HG02798 (cell line): ENCODE measurements at regions not wholly inside any gene's neighbourhood (a gene's known extent, or its start where the extent isn't known, plus 50 kb on each side); places are given as distances from the start of the nearest gene placed in this dataset.

Source experiments
- ATAC-seq: cut with Tn5 transposase; IDR thresholded peaks from one replicate; pipeline ENCODE4 v1.9.1; 2021; ENCODE audit warnings: mild to moderate bottlenecking; ENCODE audit not compliant: unreplicated experiment, poor library complexity

- ATAC-seq = no peak
These were observed 180.9 kb downstream of the RPS29 start for GRCh38 chr14:49405291-49405690.

GRCh38 chr14:49401373-49401772 lies 184.8 kb downstream of the RPS29 start:
- ATAC-seq = no peak

DNA sequence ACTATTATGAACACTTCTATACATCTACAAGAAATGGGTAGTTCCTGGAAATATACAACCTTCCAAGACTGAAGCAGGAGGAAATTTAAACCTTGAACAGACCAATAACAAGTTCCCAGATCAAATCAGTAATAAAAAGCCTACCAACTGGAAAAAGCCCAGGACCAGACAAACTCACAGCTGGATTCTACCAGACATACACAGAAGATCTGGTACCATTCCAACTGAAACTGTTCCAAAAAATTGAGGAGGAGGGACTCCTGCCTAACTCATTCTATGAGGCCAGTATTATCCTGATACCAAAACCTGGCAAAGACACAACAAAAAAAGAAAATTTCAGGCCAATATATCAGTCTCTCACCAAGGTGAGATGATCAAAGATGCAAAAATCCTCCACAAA lies 189.4 kb downstream of the RPS29 start:
- ATAC-seq = no peak

GRCh38 chr14:49381778-49382177 lies 204.4 kb downstream of the RPS29 start:
- ATAC-seq = no peak

DNA sequence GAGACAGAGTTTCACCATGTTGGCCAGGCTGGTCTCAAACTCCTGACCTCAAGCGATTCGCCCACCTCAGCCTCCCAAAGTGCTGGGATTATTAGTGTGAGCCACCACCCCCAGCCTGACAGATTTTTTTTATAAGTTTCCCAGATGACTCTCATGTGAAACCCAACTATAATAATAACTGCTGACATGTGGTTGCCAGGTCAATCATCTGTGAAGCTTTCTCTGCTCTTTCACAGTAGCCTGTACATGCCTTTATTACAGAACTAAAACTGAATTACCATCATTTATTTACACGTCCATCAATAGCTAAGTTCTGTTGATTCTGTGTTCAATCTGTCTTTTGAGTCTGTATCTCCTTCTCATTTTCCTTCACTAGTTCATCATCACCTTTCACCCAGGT lies 218.5 kb downstream of the RPS29 start:
- ATAC-seq = peak; percentile 37

GRCh38 chr14:49366416-49366815 lies 219.8 kb downstream of the RPS29 start:
- ATAC-seq = no peak

GRCh38 chr14:49364752-49365117 lies 221.4 kb downstream of the RPS29 start:
- no peak for ATAC-seq

DNA sequence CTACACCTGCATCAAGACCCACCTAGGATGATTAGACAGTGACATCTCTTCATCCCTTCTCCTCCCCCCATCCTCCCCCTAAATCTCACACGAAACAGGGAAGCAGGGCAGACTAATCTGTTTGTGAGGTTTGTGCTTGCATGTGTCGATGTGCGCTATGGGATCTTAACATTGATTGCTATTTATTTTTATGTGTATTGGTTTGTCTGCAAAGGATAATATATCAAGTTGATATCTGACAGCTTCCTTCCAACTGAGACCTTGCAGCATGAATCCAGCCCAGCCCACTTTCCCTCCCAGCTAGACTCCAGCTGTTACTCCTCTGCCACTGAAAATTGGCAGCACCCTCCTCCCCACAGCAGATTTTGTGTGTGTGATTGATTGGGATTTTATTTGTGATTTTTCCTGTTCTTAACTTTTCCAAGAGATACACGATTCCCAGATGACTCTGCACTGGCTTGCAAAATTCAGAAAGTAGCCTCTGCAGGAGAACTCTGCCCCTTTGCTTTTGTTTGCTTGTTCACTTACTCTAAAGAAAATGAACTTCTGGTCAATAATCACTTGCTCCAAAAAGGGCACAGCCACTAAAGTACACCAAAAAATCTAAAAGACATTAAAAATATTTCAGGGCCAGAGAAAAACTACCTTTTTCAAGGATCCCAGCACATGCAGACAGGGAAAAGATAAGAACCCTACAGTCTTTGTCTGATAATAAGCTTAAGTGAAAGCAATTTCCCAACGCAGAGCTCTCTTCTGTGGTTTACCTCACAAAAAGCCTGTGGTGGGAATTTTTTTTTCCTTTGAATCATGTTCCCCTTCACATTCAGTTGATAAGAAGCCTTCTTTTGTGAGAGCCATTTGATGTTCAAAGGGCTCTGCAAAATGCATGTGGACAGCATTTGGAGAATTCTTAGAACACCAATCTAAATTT lies 222.1 kb downstream of the RPS29 start:
- ATAC-seq = no peak

- no peak for ATAC-seq
These were observed 223.3 kb downstream of the RPS29 start for GRCh38 chr14:49362916-49363315.

- no peak for ATAC-seq
These were observed 247.1 kb downstream of the RPS29 start for GRCh38 chr14:49339130-49339529.

DNA sequence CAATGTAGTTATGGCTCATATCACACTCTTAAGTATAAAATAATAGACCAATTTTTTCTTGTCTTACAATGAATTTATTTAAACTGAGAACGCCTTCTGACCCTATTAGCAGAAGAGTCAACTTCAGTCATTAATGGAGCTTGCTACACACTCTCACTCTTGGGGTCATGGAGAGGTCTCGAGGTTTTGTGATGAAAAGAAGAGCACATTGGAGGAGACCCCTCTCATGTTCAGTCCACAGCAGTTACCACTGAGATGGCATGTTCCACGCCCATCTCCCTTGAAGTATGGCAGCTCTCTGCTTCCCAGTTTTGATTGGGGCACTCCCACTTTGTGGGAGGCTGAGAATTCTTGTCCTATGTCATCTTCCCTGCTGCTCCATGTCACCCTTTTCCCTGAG lies 266.4 kb downstream of the RPS29 start:
- ATAC-seq = no peak

- ATAC-seq = no peak
These were observed 270.6 kb downstream of the RPS29 start for GRCh38 chr14:49315570-49315969.

GRCh38 chr14:49314737-49315136 lies 271.4 kb downstream of the RPS29 start:
- ATAC-seq = no peak

GRCh38 chr14:49313108-49313507 lies 273.1 kb downstream of the RPS29 start:
- ATAC-seq = no peak

- ATAC-seq = no peak
These were observed 275.9 kb downstream of the RPS29 start for GRCh38 chr14:49310298-49310697.

GRCh38 chr14:49306152-49306751 lies 279.9 kb downstream of the RPS29 start:
- ATAC-seq = peak; percentile 60

GRCh38 chr14:49303946-49304516 lies 282.1 kb downstream of the RPS29 start:
- ATAC-seq = no peak

DNA sequence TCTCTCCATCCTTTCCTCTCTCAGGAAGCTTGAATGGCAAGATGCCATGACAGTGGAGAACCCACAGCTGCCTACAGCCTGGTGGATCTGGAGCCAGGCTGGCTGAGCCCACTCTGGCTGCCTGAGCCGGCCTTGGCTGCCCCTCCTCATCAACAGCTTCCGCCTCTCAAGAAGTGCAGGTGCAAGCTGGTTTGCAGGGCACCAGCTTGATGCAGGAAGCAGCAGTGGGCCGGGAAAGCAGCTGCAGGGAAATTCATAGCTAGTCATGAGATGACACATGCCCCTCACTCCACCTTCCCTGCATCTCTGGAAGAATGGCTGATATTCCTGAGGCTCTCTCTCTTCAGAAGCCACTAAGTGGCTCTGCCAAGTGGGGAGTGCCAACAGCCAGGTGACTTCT lies 289.1 kb downstream of the RPS29 start:
- no peak for ATAC-seq

- ATAC-seq = no peak
These were observed 291.5 kb downstream of the RPS29 start for GRCh38 chr14:49294621-49295148.

GRCh38 chr14:49287004-49287403 lies 299.2 kb downstream of the RPS29 start:
- ATAC-seq = no peak

GRCh38 chr14:49286257-49286983 lies 299.8 kb downstream of the RPS29 start:
- ATAC-seq = no peak
